AG09319 (cell line): ENCODE measurements at regions not wholly inside any gene's neighbourhood (a gene's known extent, or its start where the extent isn't known, plus 50 kb on each side); places are given as distances from the start of the nearest gene placed in this dataset.

Experiments
- DNase-seq: peaks from one replicate; pipeline ENCODE4 v3.0.0-alpha.2; 2010; ENCODE audit warnings: low read depth; ENCODE audit errors: extremely low read depth
- TF ChIP-seq, protein P1 (sequence below): IDR thresholded peaks from 2 replicates; pipeline ENCODE4 v1.5.1; 2011; ENCODE audit warnings: low read depth, mild to moderate bottlenecking, inconsistent platforms, low read length, moderate library complexity

DNA sequence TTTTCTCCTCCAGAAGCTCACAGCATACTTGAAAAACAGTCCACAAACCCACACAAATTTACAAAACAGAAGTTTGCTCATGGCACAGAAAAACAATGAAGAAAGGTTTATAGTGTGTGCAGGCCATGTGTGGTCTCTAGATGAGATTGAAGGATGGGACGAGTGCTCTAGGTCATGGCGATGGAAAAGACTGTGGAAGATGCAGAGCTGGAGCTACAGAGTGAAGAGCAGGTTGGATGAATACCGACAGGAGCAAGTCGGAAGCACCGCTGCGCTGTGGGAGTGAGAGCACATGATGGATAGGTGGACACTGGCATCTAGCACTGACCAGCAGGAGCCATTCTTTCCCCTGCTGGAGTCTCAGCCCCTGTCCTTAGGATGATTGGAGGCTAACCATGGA is 534.7 kb upstream of the RAB6C start:
- DNase-seq = no peak
- TF ChIP-seq, protein P1, sequence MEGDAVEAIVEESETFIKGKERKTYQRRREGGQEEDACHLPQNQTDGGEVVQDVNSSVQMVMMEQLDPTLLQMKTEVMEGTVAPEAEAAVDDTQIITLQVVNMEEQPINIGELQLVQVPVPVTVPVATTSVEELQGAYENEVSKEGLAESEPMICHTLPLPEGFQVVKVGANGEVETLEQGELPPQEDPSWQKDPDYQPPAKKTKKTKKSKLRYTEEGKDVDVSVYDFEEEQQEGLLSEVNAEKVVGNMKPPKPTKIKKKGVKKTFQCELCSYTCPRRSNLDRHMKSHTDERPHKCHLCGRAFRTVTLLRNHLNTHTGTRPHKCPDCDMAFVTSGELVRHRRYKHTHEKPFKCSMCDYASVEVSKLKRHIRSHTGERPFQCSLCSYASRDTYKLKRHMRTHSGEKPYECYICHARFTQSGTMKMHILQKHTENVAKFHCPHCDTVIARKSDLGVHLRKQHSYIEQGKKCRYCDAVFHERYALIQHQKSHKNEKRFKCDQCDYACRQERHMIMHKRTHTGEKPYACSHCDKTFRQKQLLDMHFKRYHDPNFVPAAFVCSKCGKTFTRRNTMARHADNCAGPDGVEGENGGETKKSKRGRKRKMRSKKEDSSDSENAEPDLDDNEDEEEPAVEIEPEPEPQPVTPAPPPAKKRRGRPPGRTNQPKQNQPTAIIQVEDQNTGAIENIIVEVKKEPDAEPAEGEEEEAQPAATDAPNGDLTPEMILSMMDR = no peak

DNA sequence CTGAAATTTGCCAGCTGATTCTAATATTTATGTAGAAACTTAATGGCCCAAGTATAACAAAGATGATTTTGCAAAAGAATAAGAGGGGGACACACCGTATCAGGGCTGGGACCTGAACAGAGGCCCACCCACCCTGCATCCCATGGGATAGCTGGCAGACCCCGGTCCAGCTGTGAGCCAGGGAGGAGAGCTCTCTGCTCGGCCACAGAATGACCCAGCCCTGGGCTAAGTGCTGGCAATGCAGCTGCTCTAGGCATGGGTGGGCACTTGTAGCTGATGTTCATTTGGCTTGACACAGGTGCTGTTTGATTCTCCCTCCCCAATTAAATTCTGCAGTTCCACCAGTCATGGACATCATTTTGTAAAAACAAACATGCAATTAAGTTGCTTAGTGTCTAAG is 522.8 kb upstream of the RAB6C start:
- no peak for DNase-seq
- TF ChIP-seq, protein P1 = no peak

DNA sequence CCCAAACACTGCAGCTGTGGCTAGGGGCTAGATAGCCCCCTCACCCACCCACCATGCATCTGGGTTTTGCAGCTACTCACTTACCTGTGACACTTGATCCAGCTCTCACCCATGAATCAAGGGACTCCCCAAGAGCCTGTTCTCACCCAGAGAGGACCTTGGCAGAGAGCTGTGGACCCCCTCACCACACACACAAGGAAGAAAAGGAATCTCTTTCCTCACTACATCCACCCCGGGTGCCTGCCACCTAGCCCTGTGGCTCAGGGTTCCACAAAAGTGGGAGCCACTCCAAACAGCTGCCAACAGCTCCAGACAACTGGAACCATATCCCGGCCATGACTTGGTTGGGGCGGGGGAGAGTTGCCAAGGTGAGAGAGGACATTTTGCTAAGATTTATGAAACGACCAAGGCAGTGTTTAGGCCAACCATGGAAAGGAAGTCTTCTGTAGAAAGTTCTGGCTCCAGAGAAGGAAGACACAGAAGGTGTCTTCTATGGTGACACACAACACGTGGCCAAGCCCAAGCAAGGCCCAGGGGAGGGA is 522.1 kb upstream of the RAB6C start:
- TF ChIP-seq, protein P1 = no peak
- DNase-seq = no peak

DNA sequence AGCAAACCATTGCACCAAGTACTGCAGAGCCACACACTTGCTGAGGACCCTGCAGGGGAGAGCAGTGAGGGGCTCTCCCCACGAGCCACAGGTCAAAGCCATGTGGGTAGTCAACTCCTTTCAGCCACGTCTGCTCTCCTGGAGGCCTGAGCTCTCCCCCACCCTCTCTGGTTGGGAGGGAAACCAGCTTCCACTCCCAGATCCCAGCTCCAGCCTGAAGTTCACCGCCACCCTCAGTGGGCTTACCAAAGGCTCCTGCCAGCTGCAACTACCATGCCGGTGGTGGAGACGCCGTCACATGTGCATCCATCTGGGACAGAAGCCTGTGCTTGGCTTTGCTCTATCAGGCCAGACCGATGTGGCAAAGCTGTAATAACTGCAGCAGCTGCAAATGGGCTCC is 521.5 kb upstream of the RAB6C start:
- TF ChIP-seq, protein P1 = no peak
- no peak for DNase-seq

DNA sequence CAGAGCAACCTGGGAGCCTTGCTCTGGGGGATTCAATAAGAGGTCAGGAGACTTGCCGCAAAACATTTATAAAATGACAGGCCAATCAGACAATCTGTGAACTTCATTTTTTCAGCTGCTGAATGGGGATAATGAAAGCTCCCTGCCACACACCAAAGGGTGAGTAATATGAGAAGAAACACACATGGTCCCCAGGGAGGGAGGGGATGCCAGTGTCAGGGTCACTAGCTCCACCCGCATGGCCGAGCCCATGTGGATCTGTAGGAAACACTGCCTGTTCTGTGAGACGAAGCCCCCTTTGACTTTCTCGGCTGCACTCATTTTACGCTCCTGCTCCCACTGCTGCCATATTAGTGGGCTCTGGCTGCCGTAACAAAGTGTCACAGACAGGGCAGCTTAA is 521.0 kb upstream of the RAB6C start:
- TF ChIP-seq, protein P1 = no peak
- DNase-seq = no peak

DNA sequence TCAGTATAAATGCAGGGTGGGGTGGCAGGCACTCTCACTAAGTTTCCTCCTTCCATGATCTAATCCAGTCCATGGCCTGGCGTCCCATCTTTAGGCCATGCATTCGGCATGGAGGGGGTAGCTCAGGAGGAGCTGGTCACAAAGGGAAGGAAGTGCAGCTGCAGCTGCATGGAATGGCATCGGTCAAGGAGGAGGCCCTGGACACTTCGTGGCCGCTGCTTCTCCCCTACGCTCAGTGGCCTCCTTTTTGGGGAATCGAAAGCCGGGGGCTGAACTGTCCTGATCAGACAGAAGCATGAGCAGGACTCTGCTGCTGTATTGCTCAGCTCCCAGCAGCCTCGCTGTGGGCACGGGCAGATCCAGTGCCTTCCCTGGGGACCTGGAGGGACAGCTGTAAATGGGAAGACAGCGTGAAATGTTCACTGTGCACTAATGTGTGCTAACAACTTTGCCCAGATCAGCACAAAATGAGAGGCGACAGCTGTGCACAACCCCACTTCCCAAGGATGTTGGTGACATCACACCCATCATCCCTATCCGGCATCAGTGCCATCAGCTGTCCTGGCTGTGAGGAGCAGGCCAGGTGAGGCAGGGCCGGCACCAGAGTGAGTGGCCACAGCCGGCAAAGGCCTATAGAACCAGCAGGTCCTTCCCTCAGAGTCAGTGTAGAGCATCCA is 520.1 kb upstream of the RAB6C start:
- no peak for DNase-seq
- TF ChIP-seq, protein P1 = no peak

DNA sequence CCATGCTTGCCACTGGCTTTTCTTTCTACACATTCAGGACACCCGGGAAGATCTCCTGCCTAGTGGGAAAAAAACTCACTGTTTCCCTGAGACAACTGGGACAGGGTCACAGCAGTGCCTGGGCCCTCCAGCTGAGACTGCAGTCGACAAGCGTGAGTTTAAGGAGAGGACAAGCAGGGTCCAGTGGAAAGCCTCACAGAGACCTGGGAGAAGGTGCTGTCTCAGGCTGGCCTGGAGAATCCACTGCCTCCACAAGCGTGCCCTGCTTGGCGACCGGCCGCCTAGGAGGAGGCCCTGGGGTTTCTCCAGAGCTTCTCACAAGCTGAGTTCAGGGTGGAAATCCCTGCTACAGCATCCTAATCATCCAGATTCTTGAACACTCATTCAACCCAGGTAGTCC is 519.6 kb upstream of the RAB6C start:
- DNase-seq = no peak
- TF ChIP-seq, protein P1 = no peak
